SK-N-SH (cell line): ENCODE measurements at regions not wholly inside any gene's neighbourhood (a gene's known extent, or its start where the extent isn't known, plus 50 kb on each side); places are given as distances from the start of the nearest gene placed in this dataset.

Source experiments
- CTCF ChIA-PET: fragments of 300-600, 350-600 bp; formaldehyde crosslinking; extraction: SDS; loops from one replicate; lab custom pipeline; 2021; lab: Yijun Ruan, JAX
- POLR2A ChIA-PET: fragments of 350-600 bp; sonication (Branson Sonifier 250); formaldehyde crosslinking; extraction: SDS; loops from one replicate; lab custom pipeline; 2020; ENCODE audit warnings: antibody characterized with exemption, inconsistent platforms; lab: Yijun Ruan, JAX
- DNase-seq: peaks from one replicate; pipeline ENCODE4 v3.0.0; 2012
- H2AFZ ChIP-seq: fragments of 200-600 bp; sonication (generic); 2 replicates; pipeline ENCODE4 v1.8.1; 2016; ENCODE audit warnings: antibody characterized with exemption, mild to moderate bottlenecking, low read depth
- H3F3A ChIP-seq: fragments of 200-600 bp; sonication (generic); replicated peaks from 2 replicates; pipeline ENCODE3; 2016; ENCODE audit warnings: antibody characterized with exemption, mild to moderate bottlenecking; ENCODE audit not compliant: insufficient read depth
- H3K27ac ChIP-seq, 2 experiments: fragments of 200-500 bp in 1 of 2; fragments of 200-600 bp in 1 of 2; sonication (Bioruptor generic) in 1 of 2; sonication (generic), shearing (Covaris generic) in 1 of 2; 2 replicates each; pipeline versions ENCODE4 v1.5.1 to v1.6.1; 2014 to 2016; ENCODE audit warnings: low read depth in 2 of 2, inconsistent platforms in 1 of 2, low read length in 1 of 2, mild to moderate bottlenecking in 1 of 2, mixed read lengths in 1 of 2
- H3K27me3 ChIP-seq: fragments of 200-600 bp; sonication (generic), shearing (Covaris generic); 2 replicates; pipeline ENCODE4 v1.6.1; 2016; ENCODE audit warnings: mixed run types; ENCODE audit not compliant: insufficient read depth
- H3K36me3 ChIP-seq, 2 experiments: fragments of 200-500 bp in 1 of 2; fragments of 200-600 bp in 1 of 2; sonication (Bioruptor generic) in 1 of 2; sonication (generic) in 1 of 2; replicated peaks in 1 of 2; 2 replicates each; pipeline versions ENCODE3 to v1.5.1; 2014 to 2016; ENCODE audit warnings: low read length in 1 of 2, mild to moderate bottlenecking in 1 of 2; ENCODE audit not compliant: insufficient read depth in 2 of 2, control insufficient read depth in 1 of 2
- H3K4me1 ChIP-seq, 2 experiments: fragments of 200-500 bp in 1 of 2; fragments of 200-600 bp in 1 of 2; sonication (Bioruptor generic) in 1 of 2; sonication (generic), shearing (Covaris generic) in 1 of 2; 2 replicates each; pipeline versions ENCODE4 v1.5.1 to v1.6.1; 2014 to 2016; ENCODE audit warnings: low read depth in 1 of 2, low read length in 1 of 2, mixed run types in 1 of 2; ENCODE audit not compliant: insufficient read depth in 2 of 2, control insufficient read depth in 1 of 2
- H3K4me2 ChIP-seq: fragments of 200-600 bp; sonication (generic), shearing (Covaris generic); 2 replicates; pipeline ENCODE4 v1.6.1; 2017; ENCODE audit warnings: mixed run types
- H3K4me3 ChIP-seq, 2 experiments: fragments of 200-500 bp in 1 of 2; fragments of 200-600 bp in 1 of 2; sonication (Bioruptor generic) in 1 of 2; sonication (generic), shearing (Covaris generic) in 1 of 2; 2 replicates each; pipeline versions ENCODE4 v1.5.1 to v1.8.1; 2014 to 2016; ENCODE audit warnings: low read depth in 2 of 2, inconsistent platforms in 1 of 2, low read length in 1 of 2, mild to moderate bottlenecking in 1 of 2, mixed read lengths in 1 of 2, moderate library complexity in 1 of 2
- H3K79me2 ChIP-seq: fragments of 200-600 bp; sonication (generic); 2 replicates; pipeline ENCODE4 v1.8.1; 2017; ENCODE audit warnings: mild to moderate bottlenecking; ENCODE audit not compliant: insufficient read depth
- H3K9ac ChIP-seq: fragments of 200-600 bp; sonication (generic); 2 replicates; pipeline ENCODE4 v1.6.1; 2017; ENCODE audit warnings: mixed run types
- H3K9me2 ChIP-seq: fragments of 200-600 bp; sonication (generic); 2 replicates; pipeline ENCODE4 v1.6.1; 2017; ENCODE audit warnings: mixed run types
- H3K9me3 ChIP-seq: fragments of 200-600 bp; sonication (generic); 2 replicates; pipeline ENCODE4 v1.6.1; 2017; ENCODE audit warnings: mixed run types, mild to moderate bottlenecking, moderate library complexity
- H4K20me1 ChIP-seq: fragments of 200-600 bp; sonication (generic); 2 replicates; pipeline ENCODE4 v1.6.1; 2017; ENCODE audit warnings: mild to moderate bottlenecking, mixed run types; ENCODE audit not compliant: insufficient read depth
- EP300 ChIP-seq, 2 experiments: IDR thresholded peaks; 2 replicates each; pipeline versions ENCODE4 v1.4.0 to v1.6.1; 2012; ENCODE audit warnings: borderline replicate concordance in 1 of 2, low read depth in 1 of 2, low read length in 1 of 2
- FOXM1 ChIP-seq: IDR thresholded peaks from 2 replicates; pipeline ENCODE4 v1.4.0; 2012; ENCODE audit warnings: low read depth, mild to moderate bottlenecking
- GABPA ChIP-seq: IDR thresholded peaks from 2 replicates; pipeline ENCODE4 v1.4.0; 2012; ENCODE audit warnings: low read depth, mild to moderate bottlenecking
- GATA2 ChIP-seq: sonication (generic); formaldehyde crosslinking; IDR thresholded peaks from 2 replicates; pipeline ENCODE4 v1.5.0; 2020; ENCODE audit warnings: mild to moderate bottlenecking, missing genetic modification reagents
- MEF2A ChIP-seq: IDR thresholded peaks from 2 replicates; pipeline ENCODE4 v1.4.0; 2012; ENCODE audit warnings: low read depth, borderline replicate concordance
- MXI1 ChIP-seq: IDR thresholded peaks from 2 replicates; pipeline ENCODE4 v1.6.1; 2012; ENCODE audit warnings: mild to moderate bottlenecking, low read depth, low read length, improper control_type of control experiment
- NRF1 ChIP-seq: IDR thresholded peaks from 2 replicates; pipeline ENCODE4 v1.6.1; 2012; ENCODE audit warnings: low read depth, mild to moderate bottlenecking, low read length
- RAD21 ChIP-seq: IDR thresholded peaks from 2 replicates; pipeline ENCODE4 v1.6.1; 2012; ENCODE audit warnings: mild to moderate bottlenecking, low read length
- RCOR1 ChIP-seq: fragments of 150-350 bp; IDR thresholded peaks from 2 replicates; pipeline ENCODE4 v1.6.1; 2017; ENCODE audit warnings: antibody characterized with exemption, low read length
- RFX5 ChIP-seq: IDR thresholded peaks from 2 replicates; pipeline ENCODE4 v1.6.1; 2012; ENCODE audit warnings: mild to moderate bottlenecking, improper control_type of control experiment, low read length
- SIN3A ChIP-seq: IDR thresholded peaks from 2 replicates; pipeline ENCODE4 v1.6.1; 2012; ENCODE audit warnings: low read depth, mild to moderate bottlenecking, low read length, moderate library complexity, borderline replicate concordance
- TAF1 ChIP-seq: IDR thresholded peaks from 2 replicates; pipeline ENCODE4 v1.6.1; 2012; ENCODE audit warnings: low read depth, mild to moderate bottlenecking, low read length, moderate library complexity, borderline replicate concordance
- TCF12 ChIP-seq: IDR thresholded peaks from 2 replicates; pipeline ENCODE4 v1.4.0; 2012
- TEAD4 ChIP-seq: IDR thresholded peaks from 2 replicates; pipeline ENCODE4 v1.4.0; 2012; ENCODE audit warnings: mild to moderate bottlenecking, borderline replicate concordance; ENCODE audit not compliant: insufficient read depth
- USF1 ChIP-seq: IDR thresholded peaks from 2 replicates; pipeline ENCODE4 v1.4.0; 2012; ENCODE audit warnings: low read depth, borderline replicate concordance
- USF2 ChIP-seq: fragments of 150-350 bp; IDR thresholded peaks from 2 replicates; pipeline ENCODE4 v1.6.1; 2017; ENCODE audit warnings: antibody characterized with exemption, low read length, low read depth, borderline replicate concordance
- WGBS: methylation state at CpG from one replicate; pipeline ENCODE4 v1.1.6; 2017; ENCODE audit warnings: low lambda C conversion rate; 5-methylcytosine and 5-hydroxymethylcytosine counted together
- TF ChIP-seq, protein P1 (sequence below): IDR thresholded peaks from 2 replicates; pipeline ENCODE4; 2012
- TF ChIP-seq, protein P2 (sequence below): fragments of 150-350 bp; IDR thresholded peaks from 2 replicates; pipeline ENCODE4 v1.6.1; 2016; ENCODE audit warnings: mild to moderate bottlenecking, low read depth, low read length
- TF ChIP-seq, protein P3 (sequence below): IDR thresholded peaks from 2 replicates; pipeline ENCODE4 v1.6.1; 2012; ENCODE audit warnings: mild to moderate bottlenecking, low read depth, low read length, moderate library complexity

GRCh38 chr5:92730486-92730885, 850.5 kb downstream of the NR2F1-AS1 start:
- H3K9me3 ChIP-seq: no peaks in the 10 kb centered on the region
- no peak overlapping the region for H3K4me2 ChIP-seq
- ChIA-PET CTCF (interaction anchor here (1.0 kb wide), 1 partner anchor 42 kb away, joined by 3 read pairs; no protein-coding TSS in a partner anchor), POLR2A (no interaction called here)
- H3K36me3 ChIP-seq: peaks cover 0 to 2% of the 10 kb centered on the region in 2 experiments
- no peaks in the 10 kb centered on the region for H3K4me1 ChIP-seq
- DNase-seq: no peak
- no peaks in the 10 kb centered on the region for H3K79me2 ChIP-seq
- H2AFZ ChIP-seq: no peak overlapping the region
- H3K27me3 ChIP-seq: no peaks in the 10 kb centered on the region
- TF ChIP-seq RFX5: no peak
- TF ChIP-seq TEAD4: no peak
- no peak for TF ChIP-seq USF1
- TF ChIP-seq, protein P1, sequence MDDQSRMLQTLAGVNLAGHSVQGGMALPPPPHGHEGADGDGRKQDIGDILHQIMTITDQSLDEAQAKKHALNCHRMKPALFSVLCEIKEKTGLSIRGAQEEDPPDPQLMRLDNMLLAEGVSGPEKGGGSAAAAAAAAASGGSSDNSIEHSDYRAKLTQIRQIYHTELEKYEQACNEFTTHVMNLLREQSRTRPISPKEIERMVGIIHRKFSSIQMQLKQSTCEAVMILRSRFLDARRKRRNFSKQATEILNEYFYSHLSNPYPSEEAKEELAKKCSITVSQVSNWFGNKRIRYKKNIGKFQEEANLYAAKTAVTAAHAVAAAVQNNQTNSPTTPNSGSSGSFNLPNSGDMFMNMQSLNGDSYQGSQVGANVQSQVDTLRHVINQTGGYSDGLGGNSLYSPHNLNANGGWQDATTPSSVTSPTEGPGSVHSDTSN: no peak
- TF ChIP-seq TAF1: no peak
- no peak for TF ChIP-seq GATA2 (CRISPR knock-in tag)
- TF ChIP-seq GABPA: no peak
- no peak for TF ChIP-seq TCF12
- TF ChIP-seq NRF1: no peak
- no peak for TF ChIP-seq RAD21
- TF ChIP-seq SIN3A: no peak
- no peak for TF ChIP-seq EP300 (IDR thresholded peaks at IDR 0.05; ENCODE audit: borderline replicate concordance in 1 of 2, low read depth in 1 of 2, low read length in 1 of 2)
- TF ChIP-seq MEF2A: no peak
- TF ChIP-seq USF2: no peak
- TF ChIP-seq, protein P2, sequence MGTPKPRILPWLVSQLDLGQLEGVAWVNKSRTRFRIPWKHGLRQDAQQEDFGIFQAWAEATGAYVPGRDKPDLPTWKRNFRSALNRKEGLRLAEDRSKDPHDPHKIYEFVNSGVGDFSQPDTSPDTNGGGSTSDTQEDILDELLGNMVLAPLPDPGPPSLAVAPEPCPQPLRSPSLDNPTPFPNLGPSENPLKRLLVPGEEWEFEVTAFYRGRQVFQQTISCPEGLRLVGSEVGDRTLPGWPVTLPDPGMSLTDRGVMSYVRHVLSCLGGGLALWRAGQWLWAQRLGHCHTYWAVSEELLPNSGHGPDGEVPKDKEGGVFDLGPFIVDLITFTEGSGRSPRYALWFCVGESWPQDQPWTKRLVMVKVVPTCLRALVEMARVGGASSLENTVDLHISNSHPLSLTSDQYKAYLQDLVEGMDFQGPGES: no peak
- no peak for TF ChIP-seq FOXM1
- TF ChIP-seq RCOR1: no peak
- no peak for TF ChIP-seq MXI1
- TF ChIP-seq, protein P3, sequence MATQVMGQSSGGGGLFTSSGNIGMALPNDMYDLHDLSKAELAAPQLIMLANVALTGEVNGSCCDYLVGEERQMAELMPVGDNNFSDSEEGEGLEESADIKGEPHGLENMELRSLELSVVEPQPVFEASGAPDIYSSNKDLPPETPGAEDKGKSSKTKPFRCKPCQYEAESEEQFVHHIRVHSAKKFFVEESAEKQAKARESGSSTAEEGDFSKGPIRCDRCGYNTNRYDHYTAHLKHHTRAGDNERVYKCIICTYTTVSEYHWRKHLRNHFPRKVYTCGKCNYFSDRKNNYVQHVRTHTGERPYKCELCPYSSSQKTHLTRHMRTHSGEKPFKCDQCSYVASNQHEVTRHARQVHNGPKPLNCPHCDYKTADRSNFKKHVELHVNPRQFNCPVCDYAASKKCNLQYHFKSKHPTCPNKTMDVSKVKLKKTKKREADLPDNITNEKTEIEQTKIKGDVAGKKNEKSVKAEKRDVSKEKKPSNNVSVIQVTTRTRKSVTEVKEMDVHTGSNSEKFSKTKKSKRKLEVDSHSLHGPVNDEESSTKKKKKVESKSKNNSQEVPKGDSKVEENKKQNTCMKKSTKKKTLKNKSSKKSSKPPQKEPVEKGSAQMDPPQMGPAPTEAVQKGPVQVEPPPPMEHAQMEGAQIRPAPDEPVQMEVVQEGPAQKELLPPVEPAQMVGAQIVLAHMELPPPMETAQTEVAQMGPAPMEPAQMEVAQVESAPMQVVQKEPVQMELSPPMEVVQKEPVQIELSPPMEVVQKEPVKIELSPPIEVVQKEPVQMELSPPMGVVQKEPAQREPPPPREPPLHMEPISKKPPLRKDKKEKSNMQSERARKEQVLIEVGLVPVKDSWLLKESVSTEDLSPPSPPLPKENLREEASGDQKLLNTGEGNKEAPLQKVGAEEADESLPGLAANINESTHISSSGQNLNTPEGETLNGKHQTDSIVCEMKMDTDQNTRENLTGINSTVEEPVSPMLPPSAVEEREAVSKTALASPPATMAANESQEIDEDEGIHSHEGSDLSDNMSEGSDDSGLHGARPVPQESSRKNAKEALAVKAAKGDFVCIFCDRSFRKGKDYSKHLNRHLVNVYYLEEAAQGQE: no peak
- no peak overlapping the region for H3K9ac ChIP-seq
- H3K27ac ChIP-seq: no peak overlapping the region
- WGBS: 65% methylated on average over 1 of the region's 1 CpG
- no peaks in the 10 kb centered on the region for H3K9me2 ChIP-seq
- no peaks in the 10 kb centered on the region for H3F3A ChIP-seq
- no peaks in the 10 kb centered on the region for H4K20me1 ChIP-seq
- no peak overlapping the region for H3K4me3 ChIP-seq
